ENCODE measurements at regions not wholly inside any gene's neighbourhood (a gene's known extent, or its start where the extent isn't known, plus 50 kb on each side); places are given as distances from the start of the nearest gene placed in this dataset.

DNA sequence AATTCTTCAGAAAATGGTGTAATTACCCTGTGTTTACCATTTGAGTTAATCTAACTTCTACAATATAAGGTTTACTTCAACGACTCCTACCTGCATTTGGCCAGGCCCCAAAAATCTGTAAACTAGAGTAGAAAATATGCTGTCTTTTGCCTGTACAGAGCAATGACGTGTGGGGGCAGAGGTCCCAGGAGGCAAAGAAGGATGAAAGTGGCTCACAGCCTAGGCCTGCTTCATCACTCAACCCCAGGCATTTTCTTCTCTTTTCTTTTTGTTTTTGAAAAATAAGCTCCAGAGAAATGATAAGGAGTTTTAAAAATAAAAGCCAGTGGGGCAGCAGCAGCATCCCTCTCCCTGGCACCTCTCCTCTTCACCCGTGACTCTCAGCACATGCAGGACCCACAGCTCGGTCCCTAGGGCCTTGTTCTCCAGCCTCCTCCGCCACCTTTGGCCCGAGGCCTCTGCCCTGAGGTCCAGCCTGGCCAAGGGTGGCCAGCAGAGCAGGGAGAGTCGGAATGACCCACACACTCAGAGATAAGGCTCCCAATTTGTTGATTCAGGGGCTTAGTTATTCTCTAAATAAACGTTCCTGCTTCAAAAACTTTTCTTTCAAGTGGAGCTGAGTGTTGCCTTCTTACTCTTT, 76.6 kb upstream of the ADRA1D start:
- no peak for TF ChIP-seq CTCF (IDR thresholded peaks at IDR 0.05; ENCODE audit: borderline replicate concordance, extremely low read depth, low read length, poor library complexity, severe bottlenecking)
- TF ChIP-seq EZH2 (IDR thresholded peaks at IDR 0.05; ENCODE audit: borderline replicate concordance, low read depth, low read length, severe bottlenecking) = no peak

Data from DND-41 (cell line).